ENCODE measurements at regions not wholly inside any gene's neighbourhood (a gene's known extent, or its start where the extent isn't known, plus 50 kb on each side); places are given as distances from the start of the nearest gene placed in this dataset.

DNA sequence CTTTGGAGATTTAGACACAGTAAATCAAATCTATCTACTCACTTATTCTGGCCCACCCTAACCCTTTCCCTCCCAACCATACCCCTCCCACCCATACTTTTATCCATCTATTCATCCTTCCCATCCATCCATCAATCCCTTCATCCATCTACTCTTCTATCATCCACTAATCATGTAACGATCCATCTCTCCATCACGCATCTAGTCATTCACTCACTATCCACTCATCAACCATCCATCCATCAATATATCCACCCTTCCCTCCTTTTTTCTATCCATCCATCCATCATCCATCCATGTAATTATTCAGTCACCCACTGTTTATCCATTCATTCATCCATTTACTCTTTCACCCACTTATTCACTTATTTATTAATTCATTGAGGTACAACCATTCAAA, 74.0 kb downstream of the FOXD2 start (continued):
- TF ChIP-seq, protein P1, sequence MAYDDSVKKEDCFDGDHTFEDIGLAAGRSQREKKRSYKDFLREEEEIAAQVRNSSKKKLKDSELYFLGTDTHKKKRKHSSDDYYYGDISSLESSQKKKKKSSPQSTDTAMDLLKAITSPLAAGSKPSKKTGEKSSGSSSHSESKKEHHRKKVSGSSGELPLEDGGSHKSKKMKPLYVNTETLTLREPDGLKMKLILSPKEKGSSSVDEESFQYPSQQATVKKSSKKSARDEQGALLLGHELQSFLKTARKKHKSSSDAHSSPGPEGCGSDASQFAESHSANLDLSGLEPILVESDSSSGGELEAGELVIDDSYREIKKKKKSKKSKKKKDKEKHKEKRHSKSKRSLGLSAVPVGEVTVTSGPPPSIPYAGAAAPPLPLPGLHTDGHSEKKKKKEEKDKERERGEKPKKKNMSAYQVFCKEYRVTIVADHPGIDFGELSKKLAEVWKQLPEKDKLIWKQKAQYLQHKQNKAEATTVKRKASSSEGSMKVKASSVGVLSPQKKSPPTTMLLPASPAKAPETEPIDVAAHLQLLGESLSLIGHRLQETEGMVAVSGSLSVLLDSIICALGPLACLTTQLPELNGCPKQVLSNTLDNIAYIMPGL (CRISPR knock-in tag; IDR thresholded peaks at IDR 0.05) = no peak

DNA sequence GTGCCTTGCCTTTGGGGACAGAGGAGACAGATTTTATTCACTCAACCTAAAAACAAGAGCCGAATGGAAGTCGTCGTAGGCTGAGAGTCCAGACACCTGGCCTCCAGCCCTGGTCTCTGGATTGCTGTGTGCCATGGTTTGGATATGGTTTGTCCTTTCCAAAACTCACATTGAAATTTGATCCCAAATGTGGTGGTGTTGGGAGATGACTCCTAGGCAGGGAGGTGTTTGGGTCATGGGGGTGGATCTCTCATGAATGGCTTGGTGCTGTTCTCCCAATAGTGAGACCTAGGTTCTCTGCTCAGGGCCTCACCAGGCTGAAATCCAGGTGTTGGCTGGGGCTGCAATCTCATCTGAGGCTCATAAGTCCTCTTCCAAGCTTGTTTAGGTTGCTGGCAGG, 75.5 kb downstream of the FOXD2 start:
- peaks cover 18% of the 10 kb centered on the region for H3K9me3 Mint-ChIP-seq
- no peak overlapping the region for H3K27ac Mint-ChIP-seq
- ATAC-seq = no peak
- H3K36me3 Mint-ChIP-seq = peaks cover 8% of the 10 kb centered on the region
- no peak for TF ChIP-seq SP1 (CRISPR knock-in tag; conservative IDR thresholded peaks at IDR 0.05)
- TF ChIP-seq GABPB1 (CRISPR knock-in tag; IDR thresholded peaks at IDR 0.05) = no peak
- TF ChIP-seq HMGA2 (CRISPR knock-in tag; IDR thresholded peaks at IDR 0.05) = no peak
- TF ChIP-seq, protein P2, sequence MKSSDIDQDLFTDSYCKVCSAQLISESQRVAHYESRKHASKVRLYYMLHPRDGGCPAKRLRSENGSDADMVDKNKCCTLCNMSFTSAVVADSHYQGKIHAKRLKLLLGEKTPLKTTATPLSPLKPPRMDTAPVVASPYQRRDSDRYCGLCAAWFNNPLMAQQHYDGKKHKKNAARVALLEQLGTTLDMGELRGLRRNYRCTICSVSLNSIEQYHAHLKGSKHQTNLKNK (CRISPR knock-in tag; IDR thresholded peaks at IDR 0.05) = no peak
- TF ChIP-seq, protein P3, sequence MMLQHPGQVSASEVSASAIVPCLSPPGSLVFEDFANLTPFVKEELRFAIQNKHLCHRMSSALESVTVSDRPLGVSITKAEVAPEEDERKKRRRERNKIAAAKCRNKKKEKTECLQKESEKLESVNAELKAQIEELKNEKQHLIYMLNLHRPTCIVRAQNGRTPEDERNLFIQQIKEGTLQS (CRISPR knock-in tag; conservative IDR thresholded peaks at IDR 0.05) = no peak
- no peak for TF ChIP-seq ZNF121 (CRISPR knock-in tag; IDR thresholded peaks at IDR 0.05)
- TF ChIP-seq, protein P4, sequence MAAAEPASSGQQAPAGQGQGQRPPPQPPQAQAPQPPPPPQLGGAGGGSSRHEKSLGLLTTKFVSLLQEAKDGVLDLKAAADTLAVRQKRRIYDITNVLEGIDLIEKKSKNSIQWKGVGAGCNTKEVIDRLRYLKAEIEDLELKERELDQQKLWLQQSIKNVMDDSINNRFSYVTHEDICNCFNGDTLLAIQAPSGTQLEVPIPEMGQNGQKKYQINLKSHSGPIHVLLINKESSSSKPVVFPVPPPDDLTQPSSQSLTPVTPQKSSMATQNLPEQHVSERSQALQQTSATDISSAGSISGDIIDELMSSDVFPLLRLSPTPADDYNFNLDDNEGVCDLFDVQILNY (CRISPR knock-in tag; IDR thresholded peaks at IDR 0.05) = no peak
- TF ChIP-seq KAT7 (CRISPR knock-in tag; IDR thresholded peaks at IDR 0.05; ENCODE audit: borderline replicate concordance) = no peak
- no peak for TF ChIP-seq OVOL2 (CRISPR knock-in tag; IDR thresholded peaks at IDR 0.05; ENCODE audit: borderline replicate concordance)
- no peak for TF ChIP-seq NR1H2 (CRISPR knock-in tag; IDR thresholded peaks at IDR 0.05)
- TF ChIP-seq, protein P5, sequence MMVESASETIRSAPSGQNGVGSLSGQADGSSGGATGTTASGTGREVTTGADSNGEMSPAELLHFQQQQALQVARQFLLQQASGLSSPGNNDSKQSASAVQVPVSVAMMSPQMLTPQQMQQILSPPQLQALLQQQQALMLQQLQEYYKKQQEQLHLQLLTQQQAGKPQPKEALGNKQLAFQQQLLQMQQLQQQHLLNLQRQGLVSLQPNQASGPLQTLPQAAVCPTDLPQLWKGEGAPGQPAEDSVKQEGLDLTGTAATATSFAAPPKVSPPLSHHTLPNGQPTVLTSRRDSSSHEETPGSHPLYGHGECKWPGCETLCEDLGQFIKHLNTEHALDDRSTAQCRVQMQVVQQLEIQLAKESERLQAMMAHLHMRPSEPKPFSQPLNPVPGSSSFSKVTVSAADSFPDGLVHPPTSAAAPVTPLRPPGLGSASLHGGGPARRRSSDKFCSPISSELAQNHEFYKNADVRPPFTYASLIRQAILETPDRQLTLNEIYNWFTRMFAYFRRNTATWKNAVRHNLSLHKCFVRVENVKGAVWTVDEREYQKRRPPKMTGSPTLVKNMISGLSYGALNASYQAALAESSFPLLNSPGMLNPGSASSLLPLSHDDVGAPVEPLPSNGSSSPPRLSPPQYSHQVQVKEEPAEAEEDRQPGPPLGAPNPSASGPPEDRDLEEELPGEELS (CRISPR knock-in tag; IDR thresholded peaks at IDR 0.05) = no peak
- TF ChIP-seq CREM (CRISPR knock-in tag; IDR thresholded peaks at IDR 0.05) = no peak
- TF ChIP-seq, protein P6, sequence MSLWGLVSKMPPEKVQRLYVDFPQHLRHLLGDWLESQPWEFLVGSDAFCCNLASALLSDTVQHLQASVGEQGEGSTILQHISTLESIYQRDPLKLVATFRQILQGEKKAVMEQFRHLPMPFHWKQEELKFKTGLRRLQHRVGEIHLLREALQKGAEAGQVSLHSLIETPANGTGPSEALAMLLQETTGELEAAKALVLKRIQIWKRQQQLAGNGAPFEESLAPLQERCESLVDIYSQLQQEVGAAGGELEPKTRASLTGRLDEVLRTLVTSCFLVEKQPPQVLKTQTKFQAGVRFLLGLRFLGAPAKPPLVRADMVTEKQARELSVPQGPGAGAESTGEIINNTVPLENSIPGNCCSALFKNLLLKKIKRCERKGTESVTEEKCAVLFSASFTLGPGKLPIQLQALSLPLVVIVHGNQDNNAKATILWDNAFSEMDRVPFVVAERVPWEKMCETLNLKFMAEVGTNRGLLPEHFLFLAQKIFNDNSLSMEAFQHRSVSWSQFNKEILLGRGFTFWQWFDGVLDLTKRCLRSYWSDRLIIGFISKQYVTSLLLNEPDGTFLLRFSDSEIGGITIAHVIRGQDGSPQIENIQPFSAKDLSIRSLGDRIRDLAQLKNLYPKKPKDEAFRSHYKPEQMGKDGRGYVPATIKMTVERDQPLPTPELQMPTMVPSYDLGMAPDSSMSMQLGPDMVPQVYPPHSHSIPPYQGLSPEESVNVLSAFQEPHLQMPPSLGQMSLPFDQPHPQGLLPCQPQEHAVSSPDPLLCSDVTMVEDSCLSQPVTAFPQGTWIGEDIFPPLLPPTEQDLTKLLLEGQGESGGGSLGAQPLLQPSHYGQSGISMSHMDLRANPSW (CRISPR knock-in tag; conservative IDR thresholded peaks at IDR 0.05; ENCODE audit: low read depth) = no peak
- TF ChIP-seq, protein P7, sequence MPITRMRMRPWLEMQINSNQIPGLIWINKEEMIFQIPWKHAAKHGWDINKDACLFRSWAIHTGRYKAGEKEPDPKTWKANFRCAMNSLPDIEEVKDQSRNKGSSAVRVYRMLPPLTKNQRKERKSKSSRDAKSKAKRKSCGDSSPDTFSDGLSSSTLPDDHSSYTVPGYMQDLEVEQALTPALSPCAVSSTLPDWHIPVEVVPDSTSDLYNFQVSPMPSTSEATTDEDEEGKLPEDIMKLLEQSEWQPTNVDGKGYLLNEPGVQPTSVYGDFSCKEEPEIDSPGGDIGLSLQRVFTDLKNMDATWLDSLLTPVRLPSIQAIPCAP (CRISPR knock-in tag; IDR thresholded peaks at IDR 0.05) = no peak
- TF ChIP-seq ATF1 (CRISPR knock-in tag; IDR thresholded peaks at IDR 0.05) = no peak
- no peak for TF ChIP-seq ZNF317 (CRISPR knock-in tag; IDR thresholded peaks at IDR 0.05; ENCODE audit: borderline replicate concordance, low read depth)
- no peak for TF ChIP-seq ZNF232 (CRISPR knock-in tag; IDR thresholded peaks at IDR 0.05)
- TF ChIP-seq TEAD4 (CRISPR knock-in tag; IDR thresholded peaks at IDR 0.05) = no peak
- TF ChIP-seq, protein P8, sequence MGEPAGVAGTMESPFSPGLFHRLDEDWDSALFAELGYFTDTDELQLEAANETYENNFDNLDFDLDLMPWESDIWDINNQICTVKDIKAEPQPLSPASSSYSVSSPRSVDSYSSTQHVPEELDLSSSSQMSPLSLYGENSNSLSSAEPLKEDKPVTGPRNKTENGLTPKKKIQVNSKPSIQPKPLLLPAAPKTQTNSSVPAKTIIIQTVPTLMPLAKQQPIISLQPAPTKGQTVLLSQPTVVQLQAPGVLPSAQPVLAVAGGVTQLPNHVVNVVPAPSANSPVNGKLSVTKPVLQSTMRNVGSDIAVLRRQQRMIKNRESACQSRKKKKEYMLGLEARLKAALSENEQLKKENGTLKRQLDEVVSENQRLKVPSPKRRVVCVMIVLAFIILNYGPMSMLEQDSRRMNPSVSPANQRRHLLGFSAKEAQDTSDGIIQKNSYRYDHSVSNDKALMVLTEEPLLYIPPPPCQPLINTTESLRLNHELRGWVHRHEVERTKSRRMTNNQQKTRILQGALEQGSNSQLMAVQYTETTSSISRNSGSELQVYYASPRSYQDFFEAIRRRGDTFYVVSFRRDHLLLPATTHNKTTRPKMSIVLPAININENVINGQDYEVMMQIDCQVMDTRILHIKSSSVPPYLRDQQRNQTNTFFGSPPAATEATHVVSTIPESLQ (CRISPR knock-in tag; IDR thresholded peaks at IDR 0.05) = no peak
- no peak for TF ChIP-seq PRRX2 (CRISPR knock-in tag; IDR thresholded peaks at IDR 0.05)
- ChIA-PET POLR2A (no interaction called here), CTCF (interaction anchor here (0.9 kb wide), 1 partner anchor 81 kb away, joined by 3 read pairs; no protein-coding TSS in a partner anchor)
- H3K4me3 Mint-ChIP-seq = no peak overlapping the region
- H3K4me1 Mint-ChIP-seq = peaks cover 13% of the 10 kb centered on the region
- no peak for DNase-seq (ENCODE audit: low spot score)
- H3K27me3 Mint-ChIP-seq (ENCODE audit: low read depth) = peaks cover 90% of the 10 kb centered on the region

Data from WTC11 (cell line).